ENCODE measurements at regions not wholly inside any gene's neighbourhood (a gene's known extent, or its start where the extent isn't known, plus 50 kb on each side); places are given as distances from the start of the nearest gene placed in this dataset.

DNA sequence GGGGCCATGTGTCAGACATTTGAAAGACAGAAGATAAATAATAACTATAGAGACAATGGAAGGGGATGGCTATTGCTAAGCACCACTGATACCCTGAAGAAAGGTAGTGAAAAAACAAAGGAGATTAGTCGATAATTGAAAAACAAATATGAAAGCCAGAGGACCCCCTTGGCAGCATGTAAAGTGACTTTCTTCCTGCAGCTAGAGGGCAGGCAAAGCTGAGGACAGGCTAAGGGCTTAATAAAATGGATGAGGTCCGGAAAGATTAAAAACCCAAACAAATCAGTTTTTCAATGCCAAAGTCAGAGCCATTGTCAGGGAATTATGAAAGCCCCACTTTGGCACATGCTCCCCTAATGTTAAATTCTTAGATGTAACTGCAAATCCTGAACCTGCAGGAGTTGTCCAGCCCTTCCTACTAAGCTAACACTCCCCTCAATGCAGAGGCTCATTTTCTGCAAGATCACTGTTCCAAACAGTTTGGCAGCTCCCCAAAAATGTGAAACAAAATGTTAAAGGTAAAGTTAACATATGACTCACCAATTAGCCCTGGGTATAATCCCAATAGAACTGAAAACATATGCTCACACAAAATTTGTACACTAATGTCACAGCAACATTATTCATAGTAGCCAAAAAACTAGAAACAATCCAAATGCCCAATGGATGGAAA, 1177.9 kb downstream of the GRIK2 start:
- in situ Hi-C loops (cut with HindIII; ENCODE audit: low sequenced_read_pairs) = no loop called here

DNA sequence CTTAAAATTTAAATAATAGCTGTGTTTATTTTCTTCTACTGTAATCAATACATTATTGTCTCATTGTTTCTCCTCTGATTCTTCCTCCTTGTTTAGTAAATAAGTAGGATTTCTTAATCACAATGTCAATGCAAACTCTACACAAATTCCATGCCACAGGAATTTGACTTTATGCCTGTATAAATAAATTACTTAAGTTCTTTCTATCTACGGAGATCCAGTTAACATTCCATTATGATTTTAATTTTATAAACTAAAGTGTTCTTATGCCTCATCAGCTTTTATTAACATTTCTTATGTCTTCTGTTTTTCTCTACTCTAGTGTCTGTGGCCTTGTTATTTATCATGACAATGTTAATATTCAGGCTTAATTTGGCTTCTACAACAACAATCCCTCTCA, 1169.2 kb downstream of the GRIK2 start:
- in situ Hi-C loops (cut with HindIII; ENCODE audit: low sequenced_read_pairs) = no loop called here

GRCh38 chr6:102553214-102553613, 1159.7 kb downstream of the GRIK2 start:
- in situ Hi-C loops (cut with HindIII; ENCODE audit: low sequenced_read_pairs) = no loop called here

GRCh38 chr6:102549221-102549874, 1155.8 kb downstream of the GRIK2 start:
- in situ Hi-C loops (cut with HindIII; ENCODE audit: low sequenced_read_pairs) = no loop called here

DNA sequence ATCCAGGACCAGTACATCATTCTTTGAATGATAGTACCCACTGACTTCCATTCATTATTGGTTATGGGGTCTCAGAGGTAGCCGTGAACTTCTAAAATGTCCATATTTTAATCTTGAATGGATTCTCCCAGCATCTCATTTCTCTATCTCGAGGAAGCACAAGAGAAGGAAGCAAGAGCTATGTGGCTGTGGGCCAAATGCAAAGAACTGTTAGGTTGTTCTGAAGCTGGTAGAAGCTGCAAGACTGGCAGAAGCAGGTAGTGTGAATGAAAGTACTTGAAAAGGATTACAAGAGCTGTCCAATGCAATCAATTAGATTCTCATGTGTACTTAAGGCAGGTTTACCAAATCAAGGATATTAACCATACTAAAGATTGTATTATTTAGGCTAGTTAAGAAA, 1131.8 kb downstream of the GRIK2 start:
- in situ Hi-C loops (cut with HindIII; ENCODE audit: low sequenced_read_pairs) = no loop called here

DNA sequence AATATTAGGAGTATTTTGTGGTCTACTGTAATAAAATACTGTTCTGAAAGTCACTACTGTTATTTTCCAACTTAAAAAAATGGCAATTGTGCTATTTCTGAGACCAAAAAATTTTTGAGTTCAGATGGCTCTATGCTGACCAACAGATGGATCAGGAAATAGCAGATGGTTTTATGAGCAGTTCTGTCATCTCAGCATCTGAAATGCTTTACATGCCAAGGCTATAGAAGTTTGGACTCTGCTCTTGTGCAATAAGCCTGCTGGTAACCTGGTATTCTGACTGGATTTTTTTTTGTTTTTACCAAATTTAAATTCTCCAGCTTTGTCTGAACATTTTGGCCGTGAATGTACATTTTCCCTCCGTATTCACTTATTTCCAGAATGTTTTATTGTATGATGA, 1127.5 kb downstream of the GRIK2 start:
- in situ Hi-C loops (cut with HindIII; ENCODE audit: low sequenced_read_pairs) = no loop called here

DNA sequence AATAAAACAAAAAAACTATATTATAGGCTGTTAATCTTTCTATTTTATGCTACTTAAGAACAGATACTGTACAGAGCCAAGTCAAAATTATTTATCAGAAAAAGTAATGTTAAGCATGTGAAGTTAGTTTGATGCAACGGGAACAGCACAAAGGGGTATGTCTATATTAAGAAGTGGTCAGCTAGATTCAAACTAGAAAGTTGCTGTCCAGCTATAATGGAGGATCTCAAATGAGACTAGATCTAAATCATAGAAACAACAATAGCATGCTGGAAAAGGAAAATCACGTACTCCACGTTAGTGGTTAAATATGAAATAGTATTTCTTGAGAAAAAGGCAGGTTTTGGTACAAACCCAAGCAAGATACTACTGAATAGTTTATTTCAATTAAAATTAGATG, 1124.0 kb downstream of the GRIK2 start:
- in situ Hi-C loops (cut with HindIII; ENCODE audit: low sequenced_read_pairs) = no loop called here

DNA sequence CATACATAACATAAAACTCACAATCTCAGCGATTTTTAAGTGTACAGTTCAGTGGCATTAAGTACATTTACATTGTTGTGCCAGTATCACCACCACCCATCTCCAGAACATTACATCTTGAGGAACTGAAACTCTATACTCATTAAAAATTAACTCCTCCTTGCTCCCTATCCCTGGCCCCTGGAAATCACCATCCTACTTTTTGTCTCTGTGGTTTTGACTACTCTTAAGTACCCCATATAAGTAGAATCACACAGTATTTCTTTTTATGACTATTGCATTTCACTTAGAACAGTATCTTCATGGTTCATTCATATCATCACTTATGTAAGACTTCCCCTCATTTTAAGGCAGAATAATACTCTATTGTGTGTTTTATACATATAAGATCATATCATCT, 1108.1 kb downstream of the GRIK2 start:
- in situ Hi-C loops (cut with HindIII; ENCODE audit: low sequenced_read_pairs) = no loop called here

DNA sequence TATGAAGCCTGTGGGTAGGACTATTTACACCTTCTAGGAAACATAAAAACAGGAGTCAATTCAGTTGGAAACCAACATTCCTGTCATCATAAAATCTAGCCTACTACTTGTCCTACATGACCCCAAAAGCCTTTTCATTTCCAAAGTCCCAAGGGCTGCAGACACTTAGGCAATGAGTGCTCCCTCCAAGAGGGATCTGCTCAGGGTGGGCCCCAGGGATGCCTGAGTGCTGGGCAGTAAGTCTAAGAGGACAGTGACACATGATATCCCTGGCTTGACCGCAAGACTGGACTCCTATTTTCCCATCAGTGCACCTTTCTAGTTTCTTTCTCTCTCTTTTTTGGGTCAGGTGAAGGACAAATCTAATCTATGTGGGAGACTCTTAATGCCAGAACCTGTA, 1101.3 kb downstream of the GRIK2 start:
- in situ Hi-C loops (cut with HindIII; ENCODE audit: low sequenced_read_pairs) = no loop called here

DNA sequence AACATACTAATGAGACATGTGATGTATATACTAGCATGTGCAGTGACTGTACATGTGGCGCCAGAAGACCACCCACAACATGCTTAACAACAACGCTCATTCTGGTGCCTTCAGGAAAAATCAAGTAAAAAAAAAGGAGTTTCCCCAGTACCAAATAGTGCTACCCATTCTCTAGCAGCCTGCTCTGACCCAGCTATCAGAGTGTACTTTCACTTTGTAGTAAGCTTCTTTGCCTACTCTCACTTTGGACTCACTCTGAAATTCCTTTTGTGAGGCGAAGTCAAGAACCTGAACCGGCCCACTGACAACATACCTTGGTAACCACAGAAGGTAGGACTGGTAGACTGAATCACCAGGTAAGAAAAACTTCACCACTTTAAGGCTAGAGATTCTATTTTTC, 1100.0 kb downstream of the GRIK2 start:
- in situ Hi-C loops (cut with HindIII; ENCODE audit: low sequenced_read_pairs) = no loop called here

DNA sequence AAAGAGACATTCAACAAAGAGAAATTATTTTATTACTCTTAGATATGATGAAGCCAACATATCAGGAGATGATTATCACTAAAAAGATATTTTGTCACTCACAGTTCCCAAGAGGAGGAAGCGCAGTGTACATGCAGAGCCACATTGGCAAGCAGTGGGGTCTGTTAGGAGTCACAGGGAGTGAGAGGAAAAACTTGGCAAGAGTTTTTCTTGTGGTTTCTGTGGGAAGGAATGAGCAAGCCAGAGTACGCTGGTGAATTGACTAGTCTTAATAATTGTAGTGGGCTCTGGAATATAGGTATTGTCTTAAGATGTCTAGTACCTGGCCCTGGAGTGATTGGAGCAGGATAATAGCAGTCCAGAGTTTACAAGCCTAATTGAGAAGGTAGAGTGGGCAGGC, 1095.2 kb downstream of the GRIK2 start:
- in situ Hi-C loops (cut with HindIII; ENCODE audit: low sequenced_read_pairs) = no loop called here

GRCh38 chr6:102485480-102485879, 1092.0 kb downstream of the GRIK2 start:
- in situ Hi-C loops (cut with HindIII; ENCODE audit: low sequenced_read_pairs) = no loop called here

- in situ Hi-C loops (cut with HindIII; ENCODE audit: low sequenced_read_pairs) = no loop called here
These were observed 1080.7 kb downstream of the GRIK2 start for GRCh38 chr6:102474041-102474807.

GRCh38 chr6:102458990-102459389, 1065.5 kb downstream of the GRIK2 start:
- in situ Hi-C loops (cut with HindIII; ENCODE audit: low sequenced_read_pairs) = no loop called here

- in situ Hi-C loops (cut with HindIII; ENCODE audit: low sequenced_read_pairs) = no loop called here
These were observed 1044.7 kb downstream of the GRIK2 start for GRCh38 chr6:102438171-102438570.

- in situ Hi-C loops (cut with HindIII; ENCODE audit: low sequenced_read_pairs) = no loop called here
These were observed 1024.0 kb downstream of the GRIK2 start for GRCh38 chr6:102417368-102417998.

GRCh38 chr6:102415891-102416290, 1022.4 kb downstream of the GRIK2 start:
- in situ Hi-C loops (cut with HindIII; ENCODE audit: low sequenced_read_pairs) = no loop called here

GRCh38 chr6:102411796-102412195, 1018.3 kb downstream of the GRIK2 start:
- in situ Hi-C loops (cut with HindIII; ENCODE audit: low sequenced_read_pairs) = no loop called here

DNA sequence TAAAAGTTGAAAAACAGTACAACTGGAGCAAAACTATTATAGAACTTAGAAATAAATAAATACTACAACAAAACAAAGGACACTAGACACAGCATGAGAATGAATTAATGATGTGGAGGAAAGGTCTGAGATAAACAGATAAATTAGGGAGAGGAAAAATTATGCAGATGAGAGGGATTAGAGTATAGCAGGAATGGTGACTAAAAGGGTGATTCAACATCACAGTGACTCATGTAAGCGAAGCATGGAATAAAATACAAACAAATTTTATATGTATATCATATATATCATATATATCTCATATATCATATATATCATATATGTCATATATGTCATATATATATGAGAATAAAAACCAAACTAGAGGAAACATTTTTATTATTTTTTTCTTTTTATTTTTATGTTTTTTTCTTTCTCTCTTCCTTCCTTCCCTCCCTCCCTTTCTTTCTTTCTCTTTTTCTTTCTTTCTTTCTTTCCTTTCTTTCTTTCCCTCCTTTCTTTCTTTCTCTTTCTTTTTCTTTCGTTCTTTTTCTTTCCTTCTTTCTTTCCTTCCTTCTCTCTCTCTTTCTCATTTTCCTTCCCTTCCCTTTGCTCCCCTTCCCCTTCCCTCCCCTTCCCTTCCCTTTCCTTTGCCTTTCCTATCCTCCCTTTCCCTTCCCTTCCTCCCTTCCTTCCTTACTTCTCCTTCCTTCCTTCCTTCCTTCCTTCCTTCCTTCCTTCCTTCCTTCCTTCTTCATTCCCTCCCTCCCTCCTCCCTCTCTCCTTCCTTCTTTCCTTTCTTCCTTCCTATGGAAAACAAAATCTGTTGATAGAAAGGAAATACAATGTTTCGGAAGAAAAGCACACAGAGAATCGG, 1014.6 kb downstream of the GRIK2 start:
- in situ Hi-C loops (cut with HindIII; ENCODE audit: low sequenced_read_pairs) = no loop called here

DNA sequence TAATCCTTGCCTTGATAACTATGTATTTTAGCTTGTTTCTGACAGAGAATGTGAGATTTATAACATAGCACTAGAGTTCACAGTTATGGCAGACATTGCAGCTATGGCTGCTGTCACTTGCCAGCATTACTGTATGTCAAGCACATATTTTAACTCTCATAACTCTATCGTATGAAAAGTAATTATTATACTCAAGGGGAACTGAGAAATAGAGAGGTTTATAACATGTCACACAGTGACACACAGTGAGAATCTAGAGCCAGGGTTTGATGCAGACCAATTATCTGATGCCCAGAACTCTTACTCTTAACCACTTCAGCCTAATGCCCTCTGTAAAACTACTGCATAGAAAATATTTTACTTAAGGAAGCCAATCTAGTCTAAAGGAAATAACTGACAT, 1012.4 kb downstream of the GRIK2 start:
- in situ Hi-C loops (cut with HindIII; ENCODE audit: low sequenced_read_pairs) = no loop called here

Data from DLD1 (cell line).